ENCODE measurements at regions not wholly inside any gene's neighbourhood (a gene's known extent, or its start where the extent isn't known, plus 50 kb on each side); places are given as distances from the start of the nearest gene placed in this dataset.

- Histone ChIP-seq H3K9me3 (ENCODE audit: control insufficient read depth, insufficient read depth, low read depth, low read length) (no peaks in the 10 kb centered on the region), H3K4me3 (ENCODE audit: low read depth, low read length) (no peak overlapping the region), H3K36me3 (ENCODE audit: control insufficient read depth, insufficient read depth, low read length) (no peaks in the 10 kb centered on the region), H3K27me3 (ENCODE audit: control insufficient read depth, insufficient read depth, low read length) (peaks cover 12% of the 10 kb centered on the region; the same call in 1 of the 2 replicates), H3K4me1 (ENCODE audit: control insufficient read depth, insufficient read depth, low read length) (peaks cover 13% of the 10 kb centered on the region), H3K27ac (ENCODE audit: low read depth, low read length) (no peak overlapping the region), H3K9ac (ENCODE audit: low read length) (no peak overlapping the region)
Observed at GRCh38 chr7:41059796-41060195, 643.1 kb downstream of the INHBA start.

- Histone ChIP-seq H3K9me3 (ENCODE audit: control insufficient read depth, insufficient read depth, low read depth, low read length) (no peaks in the 10 kb centered on the region), H3K27ac (ENCODE audit: low read depth, low read length) (no peak overlapping the region), H3K9ac (ENCODE audit: low read length) (no peak overlapping the region), H3K27me3 (ENCODE audit: control insufficient read depth, insufficient read depth, low read length) (peaks cover 12% of the 10 kb centered on the region; the same call in 1 of the 2 replicates), H3K4me3 (ENCODE audit: low read depth, low read length) (no peak overlapping the region), H3K4me1 (ENCODE audit: control insufficient read depth, insufficient read depth, low read length) (peaks cover 13% of the 10 kb centered on the region), H3K36me3 (ENCODE audit: control insufficient read depth, insufficient read depth, low read length) (no peaks in the 10 kb centered on the region)
Observed at GRCh38 chr7:41058986-41059741, 643.7 kb downstream of the INHBA start.

DNA sequence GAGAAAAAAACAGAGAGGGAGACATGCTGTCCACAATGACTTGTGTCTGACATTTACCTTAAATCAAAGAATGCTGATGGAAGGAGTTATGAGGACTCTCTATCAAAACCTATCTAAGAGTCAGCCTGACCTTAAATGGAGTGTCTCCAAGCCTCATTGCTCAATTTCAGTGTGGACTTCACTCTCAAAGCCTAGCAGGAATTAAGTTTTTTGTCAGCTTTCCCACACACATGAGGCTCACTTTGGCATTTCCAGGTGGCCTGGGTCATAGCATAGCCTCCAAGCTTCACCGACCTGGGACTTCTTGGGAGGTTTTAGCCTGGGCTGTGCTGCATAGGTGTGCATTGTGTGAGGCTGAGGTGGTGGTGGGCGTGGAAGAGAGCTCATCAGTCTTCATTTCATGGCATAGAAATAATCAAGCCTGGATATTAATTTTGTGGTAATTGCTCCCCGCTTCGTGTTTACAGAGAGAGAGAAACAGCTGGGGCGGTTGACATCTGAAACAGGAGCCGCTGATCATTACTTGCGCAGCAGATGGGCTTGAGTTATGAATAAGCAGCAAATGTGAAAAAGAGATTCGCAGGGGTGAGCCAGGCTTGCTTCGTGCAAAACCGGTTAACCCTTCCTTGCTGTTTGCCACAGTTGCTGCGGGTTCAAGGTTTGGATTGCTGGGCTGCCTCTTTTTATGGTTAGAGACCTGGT lies 647.8 kb downstream of the INHBA start:
- peaks cover 3% of the 10 kb centered on the region; the same call in 1 of the 2 replicates for H3K27me3 ChIP-seq (ENCODE audit: control insufficient read depth, insufficient read depth, low read length)
- H3K27ac ChIP-seq (ENCODE audit: low read depth, low read length), result no peak overlapping the region
- no peaks in the 10 kb centered on the region for H3K36me3 ChIP-seq (ENCODE audit: control insufficient read depth, insufficient read depth, low read length)
- no peaks in the 10 kb centered on the region for H3K9me3 ChIP-seq (ENCODE audit: control insufficient read depth, insufficient read depth, low read depth, low read length)
- H3K4me3 ChIP-seq (ENCODE audit: low read depth, low read length), result no peak overlapping the region
- H3K4me1 ChIP-seq (ENCODE audit: control insufficient read depth, insufficient read depth, low read length), result peaks cover 13% of the 10 kb centered on the region
- H3K9ac ChIP-seq (ENCODE audit: low read length), result no peak overlapping the region

GRCh38 chr7:41053820-41054219 lies 649.1 kb downstream of the INHBA start:
- no peak overlapping the region for H3K4me3 ChIP-seq (ENCODE audit: low read depth, low read length)

GRCh38 chr7:41052736-41053135 lies 650.2 kb downstream of the INHBA start:
- Histone ChIP-seq H3K36me3 (ENCODE audit: control insufficient read depth, insufficient read depth, low read length) (no peaks in the 10 kb centered on the region), H3K27me3 (ENCODE audit: control insufficient read depth, insufficient read depth, low read length) (no peaks in the 10 kb centered on the region; the same call in 1 of the 2 replicates), H3K4me3 (ENCODE audit: low read depth, low read length) (no peak overlapping the region), H3K27ac (ENCODE audit: low read depth, low read length) (no peak overlapping the region), H3K9me3 (ENCODE audit: control insufficient read depth, insufficient read depth, low read depth, low read length) (no peaks in the 10 kb centered on the region), H3K4me1 (ENCODE audit: control insufficient read depth, insufficient read depth, low read length) (no peaks in the 10 kb centered on the region; the same call in 1 of the 2 replicates), H3K9ac (ENCODE audit: low read length) (no peak overlapping the region)

More at GRCh38 chr7:41053820-41054219, 649.1 kb downstream of the INHBA start:
- Histone ChIP-seq H3K9me3 (ENCODE audit: control insufficient read depth, insufficient read depth, low read depth, low read length) (no peaks in the 10 kb centered on the region), H3K27me3 (ENCODE audit: control insufficient read depth, insufficient read depth, low read length) (no peaks in the 10 kb centered on the region; the same call in 1 of the 2 replicates), H3K36me3 (ENCODE audit: control insufficient read depth, insufficient read depth, low read length) (no peaks in the 10 kb centered on the region), H3K27ac (ENCODE audit: low read depth, low read length) (no peak overlapping the region), H3K4me1 (ENCODE audit: control insufficient read depth, insufficient read depth, low read length) (peaks cover 3% of the 10 kb centered on the region), H3K9ac (ENCODE audit: low read length) (no peak overlapping the region)

GRCh38 chr7:41052201-41052600 lies 650.7 kb downstream of the INHBA start:
- no peaks in the 10 kb centered on the region; the same call in 1 of the 2 replicates for H3K27me3 ChIP-seq (ENCODE audit: control insufficient read depth, insufficient read depth, low read length)
- no peaks in the 10 kb centered on the region for H3K9me3 ChIP-seq (ENCODE audit: control insufficient read depth, insufficient read depth, low read depth, low read length)
- no peaks in the 10 kb centered on the region for H3K36me3 ChIP-seq (ENCODE audit: control insufficient read depth, insufficient read depth, low read length)
- no peak overlapping the region for H3K4me3 ChIP-seq (ENCODE audit: low read depth, low read length)
- no peaks in the 10 kb centered on the region; the same call in 1 of the 2 replicates for H3K4me1 ChIP-seq (ENCODE audit: control insufficient read depth, insufficient read depth, low read length)
- H3K9ac ChIP-seq (ENCODE audit: low read length), result no peak overlapping the region
- no peak overlapping the region for H3K27ac ChIP-seq (ENCODE audit: low read depth, low read length)

DNA sequence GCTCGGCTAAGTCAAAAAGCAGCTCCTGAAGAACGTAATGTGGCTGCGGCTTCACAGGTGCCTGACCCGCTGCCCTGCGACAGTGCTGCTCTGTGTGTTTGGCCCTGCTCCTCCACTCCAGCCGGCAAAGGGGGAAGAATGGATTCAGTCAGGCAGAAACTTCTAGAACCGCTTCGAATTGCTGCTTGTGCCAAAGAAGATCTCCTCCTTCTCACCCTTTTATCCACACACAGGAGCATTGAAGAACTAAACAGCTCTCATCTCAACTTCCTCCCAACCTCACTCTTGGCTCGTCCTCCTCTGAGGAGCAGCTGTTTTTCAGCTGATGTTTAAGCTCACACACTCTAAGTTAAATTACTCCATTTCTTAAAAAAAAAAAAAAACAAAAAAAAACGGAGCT lies 651.4 kb downstream of the INHBA start:
- no peaks in the 10 kb centered on the region; the same call in 1 of the 2 replicates for H3K27me3 ChIP-seq (ENCODE audit: control insufficient read depth, insufficient read depth, low read length)
- no peaks in the 10 kb centered on the region for H3K9me3 ChIP-seq (ENCODE audit: control insufficient read depth, insufficient read depth, low read depth, low read length)
- no peak overlapping the region for H3K4me3 ChIP-seq (ENCODE audit: low read depth, low read length)
- H3K9ac ChIP-seq (ENCODE audit: low read length), result no peak overlapping the region
- no peak overlapping the region for H3K27ac ChIP-seq (ENCODE audit: low read depth, low read length)
- H3K4me1 ChIP-seq (ENCODE audit: control insufficient read depth, insufficient read depth, low read length), result no peaks in the 10 kb centered on the region; the same call in 1 of the 2 replicates
- no peaks in the 10 kb centered on the region for H3K36me3 ChIP-seq (ENCODE audit: control insufficient read depth, insufficient read depth, low read length)

DNA sequence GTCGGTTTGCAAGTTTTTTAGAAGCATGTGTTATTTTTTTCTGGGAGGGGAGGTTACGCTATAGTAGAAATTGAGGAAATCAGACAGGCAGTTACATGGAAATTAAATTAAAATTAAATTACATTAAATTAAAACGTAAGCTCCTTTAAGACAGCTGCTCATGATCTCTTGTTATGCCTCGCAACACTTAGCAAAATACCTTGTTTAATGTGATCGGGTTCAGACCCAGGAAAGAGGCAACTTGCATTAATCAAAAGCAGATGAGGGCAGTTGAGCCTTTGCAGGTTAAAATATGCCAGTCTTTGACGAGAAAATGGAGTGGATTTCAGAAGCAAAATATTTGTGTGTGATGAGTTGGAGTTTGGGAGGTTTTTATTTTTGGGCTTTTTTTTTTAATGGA lies 651.8 kb downstream of the INHBA start:
- Histone ChIP-seq H3K27me3 (ENCODE audit: control insufficient read depth, insufficient read depth, low read length) (no peaks in the 10 kb centered on the region; the same call in 1 of the 2 replicates), H3K4me1 (ENCODE audit: control insufficient read depth, insufficient read depth, low read length) (no peaks in the 10 kb centered on the region; the same call in 1 of the 2 replicates), H3K9me3 (ENCODE audit: control insufficient read depth, insufficient read depth, low read depth, low read length) (no peaks in the 10 kb centered on the region), H3K36me3 (ENCODE audit: control insufficient read depth, insufficient read depth, low read length) (no peaks in the 10 kb centered on the region), H3K27ac (ENCODE audit: low read depth, low read length) (no peak overlapping the region), H3K4me3 (ENCODE audit: low read depth, low read length) (no peak overlapping the region), H3K9ac (ENCODE audit: low read length) (no peak overlapping the region)

DNA sequence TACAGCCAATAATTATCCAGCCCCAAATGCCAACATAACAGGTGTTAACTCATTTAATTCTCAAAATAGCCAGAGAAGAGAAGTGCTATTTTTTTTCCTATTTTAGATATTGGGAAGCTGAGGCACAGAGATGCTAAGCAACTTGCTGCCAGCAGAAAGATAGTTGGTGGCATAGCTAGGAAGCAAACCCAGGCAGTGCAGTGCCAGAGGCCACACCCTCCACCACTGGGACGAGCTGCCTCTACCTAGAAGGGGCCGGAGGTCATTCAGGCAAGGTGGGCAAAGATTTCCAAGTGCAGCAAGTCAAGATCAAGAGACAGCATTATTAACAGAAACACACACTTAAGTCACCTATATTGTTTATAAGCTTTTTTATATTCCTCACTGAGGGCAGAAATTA lies 654.1 kb downstream of the INHBA start:
- no peaks in the 10 kb centered on the region for H3K4me1 ChIP-seq (ENCODE audit: control insufficient read depth, insufficient read depth, low read length)
- no peak overlapping the region for H3K9ac ChIP-seq (ENCODE audit: low read length)
- H3K36me3 ChIP-seq (ENCODE audit: control insufficient read depth, insufficient read depth, low read length), result no peaks in the 10 kb centered on the region
- H3K27ac ChIP-seq (ENCODE audit: low read depth, low read length), result no peak overlapping the region
- H3K27me3 ChIP-seq (ENCODE audit: control insufficient read depth, insufficient read depth, low read length), result no peaks in the 10 kb centered on the region
- H3K9me3 ChIP-seq (ENCODE audit: control insufficient read depth, insufficient read depth, low read depth, low read length), result no peaks in the 10 kb centered on the region
- H3K4me3 ChIP-seq (ENCODE audit: low read depth, low read length), result no peak overlapping the region

- no peaks in the 10 kb centered on the region for H3K4me1 ChIP-seq (ENCODE audit: control insufficient read depth, insufficient read depth, low read length)
- peaks cover 7% of the 10 kb centered on the region; the same call in 1 of the 2 replicates for H3K9me3 ChIP-seq (ENCODE audit: control insufficient read depth, insufficient read depth, low read depth, low read length)
- no peaks in the 10 kb centered on the region for H3K27me3 ChIP-seq (ENCODE audit: control insufficient read depth, insufficient read depth, low read length)
- no peak overlapping the region for H3K9ac ChIP-seq (ENCODE audit: low read length)
- H3K36me3 ChIP-seq (ENCODE audit: control insufficient read depth, insufficient read depth, low read length), result no peaks in the 10 kb centered on the region
- H3K27ac ChIP-seq (ENCODE audit: low read depth, low read length), result no peak overlapping the region
- no peak overlapping the region for H3K4me3 ChIP-seq (ENCODE audit: low read depth, low read length)
Observed at GRCh38 chr7:41047789-41048191, 655.1 kb downstream of the INHBA start.

DNA sequence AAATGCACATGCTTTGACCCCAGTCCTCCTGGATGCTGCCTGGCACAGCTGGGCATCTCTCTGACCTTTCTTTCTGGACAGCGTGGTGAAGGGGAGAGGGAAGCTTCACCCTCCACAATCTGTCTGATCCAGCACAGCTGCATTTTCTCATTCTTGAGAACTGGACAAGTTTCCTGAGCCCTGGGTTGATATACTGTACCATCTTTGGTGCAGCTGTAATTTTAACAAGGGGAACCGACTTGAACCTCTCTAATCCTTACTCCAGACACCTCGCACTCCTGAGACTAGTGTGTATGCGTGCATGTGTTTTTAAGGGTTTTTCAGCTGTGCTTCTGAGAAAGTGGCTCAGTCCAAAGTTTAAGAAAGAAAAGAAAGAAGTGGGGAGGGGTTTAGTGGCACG lies 655.7 kb downstream of the INHBA start:
- H3K4me3 ChIP-seq (ENCODE audit: low read depth, low read length), result no peak overlapping the region
- no peak overlapping the region for H3K27ac ChIP-seq (ENCODE audit: low read depth, low read length)
- no peaks in the 10 kb centered on the region for H3K36me3 ChIP-seq (ENCODE audit: control insufficient read depth, insufficient read depth, low read length)
- H3K9me3 ChIP-seq (ENCODE audit: control insufficient read depth, insufficient read depth, low read depth, low read length), result peaks cover 10% of the 10 kb centered on the region; the same call in 1 of the 2 replicates
- H3K27me3 ChIP-seq (ENCODE audit: control insufficient read depth, insufficient read depth, low read length), result no peaks in the 10 kb centered on the region
- H3K4me1 ChIP-seq (ENCODE audit: control insufficient read depth, insufficient read depth, low read length), result no peaks in the 10 kb centered on the region
- H3K9ac ChIP-seq (ENCODE audit: low read length), result no peak overlapping the region
